Karpas-422 (cell line): ENCODE measurements at regions not wholly inside any gene's neighbourhood (a gene's known extent, or its start where the extent isn't known, plus 50 kb on each side); places are given as distances from the start of the nearest gene placed in this dataset.

ENCODE experiments used
- DNase-seq: peaks from one replicate; pipeline ENCODE4 v3.0.0-alpha.2; 2015
- H2AFZ ChIP-seq: fragments of 200-600 bp; sonication (generic); 2 replicates; pipeline ENCODE4 v1.6.1; 2014; ENCODE audit warnings: antibody characterized with exemption, low read length, mixed read lengths
- H3K27ac ChIP-seq: fragments of 200-600 bp; sonication (generic); 2 replicates; pipeline ENCODE4 v1.5.1; 2014; ENCODE audit warnings: mild to moderate bottlenecking, low read length, moderate library complexity
- H3K27me3 ChIP-seq: fragments of 200-600 bp; sonication (generic); 2 replicates; pipeline ENCODE4 v1.6.1; 2014; ENCODE audit warnings: low read length, mixed read lengths
- H3K36me3 ChIP-seq: fragments of 200-600 bp; sonication (generic); 2 replicates; pipeline ENCODE4 v1.6.1; 2014; ENCODE audit warnings: low read length, mixed read lengths; ENCODE audit not compliant: insufficient read depth
- H3K4me1 ChIP-seq: fragments of 200-600 bp; sonication (generic); 2 replicates; pipeline ENCODE4 v1.6.1; 2014; ENCODE audit warnings: mild to moderate bottlenecking, low read length, mixed read lengths
- H3K4me2 ChIP-seq: fragments of 200-600 bp; sonication (generic); 2 replicates; pipeline ENCODE4 v1.6.1; 2014; ENCODE audit warnings: low read length, low read depth, mild to moderate bottlenecking; ENCODE audit not compliant: poor library complexity, severe bottlenecking
- H3K4me3 ChIP-seq: fragments of 200-600 bp; sonication (generic); 2 replicates; pipeline ENCODE4 v1.5.1; 2014; ENCODE audit warnings: mild to moderate bottlenecking, antibody characterized with exemption, low read length, mixed read lengths
- H3K79me2 ChIP-seq: fragments of 200-600 bp; sonication (generic); 2 replicates; pipeline ENCODE4 v1.6.1; 2014; ENCODE audit warnings: mild to moderate bottlenecking, low read length, mixed read lengths
- H3K9ac ChIP-seq: fragments of 200-600 bp; sonication (generic); 2 replicates; pipeline ENCODE4 v1.6.0; 2014; ENCODE audit warnings: low read length
- H3K9me2 ChIP-seq: fragments of 200-600 bp; sonication (generic), shearing (Covaris generic); replicated peaks from 2 replicates; pipeline ENCODE4 v1.6.0; 2014; ENCODE audit warnings: mild to moderate bottlenecking, low read length, moderate library complexity; ENCODE audit not compliant: insufficient read depth
- H3K9me3 ChIP-seq: fragments of 300-700, 200-600 bp; sonication (generic); 2 replicates; pipeline ENCODE4 v1.6.1; 2014; ENCODE audit warnings: low read length, mixed read lengths
- H4K20me1 ChIP-seq: fragments of 200-600 bp; sonication (generic); 2 replicates; pipeline ENCODE4 v1.6.1; 2014; ENCODE audit warnings: mild to moderate bottlenecking, antibody characterized with exemption, low read length, low read depth; ENCODE audit not compliant: insufficient read depth

- Histone ChIP-seq H3K9me3 (no peaks in the 10 kb centered on the region), H3K27me3 (0 out of 2 replicates have a peak, but pooled peaks cover 3% of the 10 kb centered on the region)
Observed at GRCh38 chr7:68364886-68365625, 1233.2 kb upstream of the AUTS2 start.

GRCh38 chr7:68371985-68372384 lies 1226.3 kb upstream of the AUTS2 start:
- H3K9me3 ChIP-seq: no peaks in the 10 kb centered on the region
- DNase-seq: no peak

More at GRCh38 chr7:68364886-68365625, 1233.2 kb upstream of the AUTS2 start:
- no peak overlapping the region for H2AFZ ChIP-seq
- H3K27ac ChIP-seq: no peak overlapping the region
- no peaks in the 10 kb centered on the region for H4K20me1 ChIP-seq
- peak; percentile 78 for DNase-seq
- no peaks in the 10 kb centered on the region for H3K36me3 ChIP-seq
- H3K4me3 ChIP-seq: no peak overlapping the region; the same call in 1 of the 2 replicates
- H3K79me2 ChIP-seq: no peaks in the 10 kb centered on the region
- H3K9ac ChIP-seq: no peak overlapping the region
- peaks cover 13% of the 10 kb centered on the region for H3K4me1 ChIP-seq
- H3K9me2 ChIP-seq: 0 out of 2 replicates have a peak, but pooled peaks cover 4% of the 10 kb centered on the region
- peak overlapping the region; percentile 36 for H3K4me2 ChIP-seq

GRCh38 chr7:68376131-68376661 lies 1222.1 kb upstream of the AUTS2 start:
- H3K9me2 ChIP-seq: no peaks in the 10 kb centered on the region
- no peaks in the 10 kb centered on the region for H3K27me3 ChIP-seq
- H3K9ac ChIP-seq: no peak overlapping the region
- H3K4me3 ChIP-seq: no peak overlapping the region
- DNase-seq: no peak
- no peak overlapping the region for H2AFZ ChIP-seq
- H3K36me3 ChIP-seq: no peaks in the 10 kb centered on the region
- no peaks in the 10 kb centered on the region for H3K9me3 ChIP-seq
- no peak overlapping the region for H3K27ac ChIP-seq
- H3K4me1 ChIP-seq: no peaks in the 10 kb centered on the region
- H3K4me2 ChIP-seq: no peak overlapping the region
- no peaks in the 10 kb centered on the region for H4K20me1 ChIP-seq
- H3K79me2 ChIP-seq: no peaks in the 10 kb centered on the region

More at GRCh38 chr7:68371985-68372384, 1226.3 kb upstream of the AUTS2 start:
- Histone ChIP-seq H3K4me1 (no peaks in the 10 kb centered on the region), H3K9me2 (0 out of 2 replicates have a peak, but pooled peaks cover 4% of the 10 kb centered on the region), H3K27me3 (0 out of 2 replicates have a peak, but pooled peaks cover 3% of the 10 kb centered on the region), H3K27ac (no peak overlapping the region), H3K4me2 (no peak overlapping the region), H4K20me1 (no peaks in the 10 kb centered on the region), H2AFZ (no peak overlapping the region), H3K4me3 (no peak overlapping the region), H3K79me2 (no peaks in the 10 kb centered on the region), H3K36me3 (no peaks in the 10 kb centered on the region), H3K9ac (no peak overlapping the region)

GRCh38 chr7:68381731-68382130 lies 1216.5 kb upstream of the AUTS2 start:
- no peak for DNase-seq
- H3K9me2 ChIP-seq: no peaks in the 10 kb centered on the region
- peaks cover 6% of the 10 kb centered on the region for H3K9me3 ChIP-seq
- H4K20me1 ChIP-seq: no peaks in the 10 kb centered on the region
- no peak overlapping the region for H3K4me2 ChIP-seq
- H3K27ac ChIP-seq: no peak overlapping the region
- no peaks in the 10 kb centered on the region for H3K36me3 ChIP-seq
- no peak overlapping the region for H3K9ac ChIP-seq
- H3K27me3 ChIP-seq: no peaks in the 10 kb centered on the region
- H3K4me1 ChIP-seq: no peaks in the 10 kb centered on the region
- no peaks in the 10 kb centered on the region for H3K79me2 ChIP-seq
- no peak overlapping the region for H3K4me3 ChIP-seq
- H2AFZ ChIP-seq: no peak overlapping the region

- Histone ChIP-seq H2AFZ (no peak overlapping the region), H3K9ac (no peak overlapping the region), H3K4me1 (no peaks in the 10 kb centered on the region), H3K79me2 (no peaks in the 10 kb centered on the region), H3K36me3 (no peaks in the 10 kb centered on the region), H3K4me2 (no peak overlapping the region), H3K27ac (no peak overlapping the region), H3K4me3 (no peak overlapping the region), H3K27me3 (no peaks in the 10 kb centered on the region), H3K9me2 (no peaks in the 10 kb centered on the region), H4K20me1 (no peaks in the 10 kb centered on the region), H3K9me3 (peaks cover 6% of the 10 kb centered on the region)
- DNase-seq: no peak
Observed at GRCh38 chr7:68384581-68384980, 1213.7 kb upstream of the AUTS2 start.

GRCh38 chr7:68393051-68393450 lies 1205.2 kb upstream of the AUTS2 start:
- Histone ChIP-seq H4K20me1 (no peaks in the 10 kb centered on the region), H3K27me3 (no peaks in the 10 kb centered on the region; the same call in 1 of the 2 replicates), H3K4me3 (no peak overlapping the region), H2AFZ (no peak overlapping the region), H3K9me3 (no peaks in the 10 kb centered on the region), H3K9ac (no peak overlapping the region), H3K4me2 (no peak overlapping the region), H3K4me1 (no peaks in the 10 kb centered on the region), H3K79me2 (no peaks in the 10 kb centered on the region), H3K9me2 (no peaks in the 10 kb centered on the region), H3K36me3 (no peaks in the 10 kb centered on the region), H3K27ac (no peak overlapping the region)
- no peak for DNase-seq

GRCh38 chr7:68394131-68394530 lies 1204.1 kb upstream of the AUTS2 start:
- Histone ChIP-seq H3K9ac (no peak overlapping the region), H3K27me3 (no peaks in the 10 kb centered on the region; the same call in 1 of the 2 replicates), H3K9me3 (no peaks in the 10 kb centered on the region)

GRCh38 chr7:68399991-68400590 lies 1198.2 kb upstream of the AUTS2 start:
- Histone ChIP-seq H3K9me3 (no peaks in the 10 kb centered on the region), H2AFZ (no peak overlapping the region), H3K27me3 (no peaks in the 10 kb centered on the region), H3K36me3 (no peaks in the 10 kb centered on the region), H3K4me1 (no peaks in the 10 kb centered on the region), H3K9me2 (no peaks in the 10 kb centered on the region), H4K20me1 (no peaks in the 10 kb centered on the region), H3K9ac (no peak overlapping the region), H3K4me2 (no peak overlapping the region), H3K27ac (no peak overlapping the region), H3K79me2 (no peaks in the 10 kb centered on the region), H3K4me3 (no peak overlapping the region)
- no peak for DNase-seq

More at GRCh38 chr7:68394131-68394530, 1204.1 kb upstream of the AUTS2 start:
- Histone ChIP-seq H3K4me2 (no peak overlapping the region), H3K4me1 (no peaks in the 10 kb centered on the region), H3K4me3 (no peak overlapping the region), H3K27ac (no peak overlapping the region), H3K9me2 (no peaks in the 10 kb centered on the region), H3K79me2 (no peaks in the 10 kb centered on the region), H4K20me1 (no peaks in the 10 kb centered on the region), H3K36me3 (no peaks in the 10 kb centered on the region), H2AFZ (no peak overlapping the region)
- no peak for DNase-seq
